Mucosa of descending colon (tissue), 3 donors: ENCODE measurements at regions not wholly inside any gene's neighbourhood (a gene's known extent, or its start where the extent isn't known, plus 50 kb on each side); places are given as distances from the start of the nearest gene placed in this dataset.
"Not testable (repeated sequence)": the region's sequence is repeated elsewhere in the genome, so short reads cannot be mapped to it uniquely, and the experiment has no call there.

Source experiments
- ATAC-seq: fragments of 200-7000 bp; cut with Tn5 transposase; one replicate; pipeline ENCODE4 v1.9.1; 2020; ENCODE audit warnings: mild to moderate bottlenecking, moderate library complexity
- DNase-seq, 3 donors: peaks; one replicate each; pipeline ENCODE4 v3.0.0-alpha.2; 2020
- H3K36me3 ChIP-seq: fragments of 200-600 bp; one replicate; pipeline ENCODE4 v1.8.0; 2021; ENCODE audit warnings: low read depth, mild to moderate bottlenecking
- H3K4me1 ChIP-seq: fragments of 200-600 bp; one replicate; pipeline ENCODE4 v1.8.0; 2021; ENCODE audit warnings: low read depth, mild to moderate bottlenecking
- H3K4me3 ChIP-seq: fragments of 200-600 bp; one replicate; pipeline ENCODE4 v1.8.0; 2021; ENCODE audit warnings: mild to moderate bottlenecking
- H3K9me3 ChIP-seq: fragments of 200-600 bp; one replicate; pipeline ENCODE4 v1.8.0; 2021; ENCODE audit warnings: mild to moderate bottlenecking
- intact Hi-C, 2 donors: fragments of 100-400 bp; cut with DNase I in 1 of 2; cut with micrococcal nuclease in 1 of 2; formaldehyde crosslinking; loops; one replicate each; pipeline versions ENCODE4 v1.11.0 to v1.11.1; 2022; cut with DNase I, micrococcal nuclease
- TF ChIP-seq, protein P1 (sequence below): fragments of 200-600 bp; IDR thresholded peaks from one replicate; pipeline ENCODE4 v1.8.0; 2022; ENCODE audit warnings: antibody characterized with exemption, mild to moderate bottlenecking
- donor health status: DM: no; HTN: no; CAD: no; lungs with moderate emphysema.
- donor health status: DM: no; HTN: no; CAD: no.
- donor health status: DM: no; HTN: yes; CAD: no.

DNA sequence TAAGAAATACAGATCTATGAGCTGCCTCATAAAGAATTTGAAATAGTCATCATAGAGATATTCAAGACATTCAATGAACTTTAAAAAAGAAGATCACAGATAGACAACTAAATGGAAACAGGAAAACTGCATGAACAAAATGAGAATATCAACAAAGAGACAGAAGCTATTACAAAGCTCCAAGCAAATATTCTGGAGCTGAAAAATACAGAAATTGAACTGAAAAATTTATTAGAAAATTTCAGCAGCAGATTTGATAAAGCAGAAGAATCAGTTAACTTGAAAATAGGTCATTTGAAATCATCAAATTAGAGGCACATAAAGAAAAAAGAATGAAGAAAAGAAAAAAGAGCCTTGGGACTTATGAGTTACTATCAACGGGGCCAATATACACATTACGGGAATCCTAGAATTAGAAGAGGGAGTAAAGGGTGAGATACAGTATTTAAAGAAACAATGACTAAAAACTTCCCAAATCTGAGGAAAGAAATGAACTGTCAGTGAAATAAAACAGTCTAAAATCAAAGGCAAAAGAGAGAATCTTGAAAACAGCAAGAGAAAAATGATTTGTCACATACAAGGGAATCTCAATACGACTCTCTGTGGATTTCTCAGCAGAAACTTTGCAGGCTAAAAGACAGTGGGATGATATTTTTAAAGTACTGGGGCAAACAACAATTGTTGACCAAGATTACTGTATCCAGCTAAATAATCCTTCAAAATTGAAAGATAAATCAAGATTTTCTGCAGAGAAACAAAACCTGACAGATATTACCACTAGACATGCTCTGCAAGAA lies 641.6 kb downstream of the ANKRD50 start:
- Histone ChIP-seq H3K9me3 (peaks cover 30% of the 10 kb centered on the region), H3K4me3 (no peak overlapping the region), H3K36me3 (no peaks in the 10 kb centered on the region), H3K4me1 (no peaks in the 10 kb centered on the region)
- TF ChIP-seq, protein P1, sequence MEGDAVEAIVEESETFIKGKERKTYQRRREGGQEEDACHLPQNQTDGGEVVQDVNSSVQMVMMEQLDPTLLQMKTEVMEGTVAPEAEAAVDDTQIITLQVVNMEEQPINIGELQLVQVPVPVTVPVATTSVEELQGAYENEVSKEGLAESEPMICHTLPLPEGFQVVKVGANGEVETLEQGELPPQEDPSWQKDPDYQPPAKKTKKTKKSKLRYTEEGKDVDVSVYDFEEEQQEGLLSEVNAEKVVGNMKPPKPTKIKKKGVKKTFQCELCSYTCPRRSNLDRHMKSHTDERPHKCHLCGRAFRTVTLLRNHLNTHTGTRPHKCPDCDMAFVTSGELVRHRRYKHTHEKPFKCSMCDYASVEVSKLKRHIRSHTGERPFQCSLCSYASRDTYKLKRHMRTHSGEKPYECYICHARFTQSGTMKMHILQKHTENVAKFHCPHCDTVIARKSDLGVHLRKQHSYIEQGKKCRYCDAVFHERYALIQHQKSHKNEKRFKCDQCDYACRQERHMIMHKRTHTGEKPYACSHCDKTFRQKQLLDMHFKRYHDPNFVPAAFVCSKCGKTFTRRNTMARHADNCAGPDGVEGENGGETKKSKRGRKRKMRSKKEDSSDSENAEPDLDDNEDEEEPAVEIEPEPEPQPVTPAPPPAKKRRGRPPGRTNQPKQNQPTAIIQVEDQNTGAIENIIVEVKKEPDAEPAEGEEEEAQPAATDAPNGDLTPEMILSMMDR: no peak
- ATAC-seq (no peak), DNase-seq (no peak)
- intact Hi-C loops: no loop called here

- ATAC-seq, DNase-seq, intact Hi-C loops, H3K4me1 ChIP-seq, H3K4me3 ChIP-seq, H3K36me3 ChIP-seq: not testable (repeated sequence)
- H3K9me3 ChIP-seq: peaks cover 28% of the 10 kb centered on the region
These were observed 637.3 kb downstream of the ANKRD50 start for GRCh38 chr4:124075276-124075675.

GRCh38 chr4:124079174-124079780 lies 633.3 kb downstream of the ANKRD50 start:
- TF ChIP-seq, protein P1: no peak
- ATAC-seq (no peak), DNase-seq (no peak)
- peaks cover 9% of the 10 kb centered on the region for H3K9me3 ChIP-seq
- intact Hi-C loops: no loop called here
- H3K4me1 ChIP-seq: no peaks in the 10 kb centered on the region
- H3K36me3 ChIP-seq: no peaks in the 10 kb centered on the region
- no peak overlapping the region for H3K4me3 ChIP-seq

- TF ChIP-seq, protein P1: no peak
These were observed 628.8 kb downstream of the ANKRD50 start for GRCh38 chr4:124083711-124084110.

DNA sequence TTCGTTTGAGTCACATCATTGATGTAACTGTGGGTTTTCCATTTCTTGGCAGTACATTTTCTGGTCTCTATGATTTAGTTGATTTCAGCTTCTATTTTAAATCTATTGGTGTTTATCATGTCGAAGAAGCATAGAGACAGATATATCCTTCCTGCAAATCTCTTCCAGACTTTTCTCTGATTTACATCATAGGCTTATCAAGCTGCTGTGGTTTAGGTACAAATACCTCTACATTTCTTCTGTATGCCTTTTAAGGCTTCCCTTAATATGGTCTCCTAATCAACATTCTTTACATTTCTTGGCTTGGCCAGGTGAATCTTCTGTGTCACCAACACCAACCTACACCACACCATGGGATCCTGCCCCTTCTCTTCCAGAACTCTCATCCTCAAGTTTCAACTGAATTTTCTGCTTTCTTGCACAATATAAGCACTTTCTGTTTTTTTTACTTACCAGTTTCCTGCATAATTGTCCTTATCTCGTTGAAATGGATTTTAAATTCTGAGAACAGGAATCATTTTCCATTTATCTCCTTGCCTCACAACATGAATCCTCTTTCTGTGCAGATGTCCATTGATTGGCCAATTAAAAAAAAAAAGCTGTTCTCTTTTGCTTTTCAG lies 626.9 kb downstream of the ANKRD50 start:
- TF ChIP-seq, protein P1: no peak
- Histone ChIP-seq H3K9me3 (peaks cover 2% of the 10 kb centered on the region), H3K4me1 (no peaks in the 10 kb centered on the region), H3K4me3 (no peak overlapping the region), H3K36me3 (no peaks in the 10 kb centered on the region)
- ATAC-seq (no peak), DNase-seq (no peak)
- intact Hi-C loops: no loop called here

More at GRCh38 chr4:124083711-124084110, 628.8 kb downstream of the ANKRD50 start:
- no peak for DNase-seq
- intact Hi-C loops: no loop called here
- peaks cover 9% of the 10 kb centered on the region for H3K9me3 ChIP-seq
- no peak overlapping the region for H3K4me3 ChIP-seq
- no peaks in the 10 kb centered on the region for H3K4me1 ChIP-seq
- ATAC-seq: no peak
- H3K36me3 ChIP-seq: no peaks in the 10 kb centered on the region

GRCh38 chr4:124090021-124090420 lies 622.5 kb downstream of the ANKRD50 start:
- DNase-seq: no peak
- intact Hi-C loops: no loop called here
- no peak for ATAC-seq
- H3K36me3 ChIP-seq: no peaks in the 10 kb centered on the region
- H3K4me3 ChIP-seq: no peak overlapping the region
- H3K4me1 ChIP-seq: no peaks in the 10 kb centered on the region
- H3K9me3 ChIP-seq: no peaks in the 10 kb centered on the region
- TF ChIP-seq, protein P1: no peak
